Panc1 (cell line): ENCODE measurements at regions not wholly inside any gene's neighbourhood (a gene's known extent, or its start where the extent isn't known, plus 50 kb on each side); places are given as distances from the start of the nearest gene placed in this dataset.

Experiments used
- REST ChIP-seq, 2 experiments: IDR thresholded peaks; 2 replicates each; pipeline ENCODE4 v1.6.1; 2011 to 2012; ENCODE audit warnings: low read depth in 2 of 2, control low read depth in 1 of 2, low read length in 1 of 2, mild to moderate bottlenecking in 1 of 2, moderate library complexity in 1 of 2; ENCODE audit not compliant: insufficient read depth in 1 of 2
- TF ChIP-seq, protein P1 (sequence below): fragments of 450-650 bp; IDR thresholded peaks from 2 replicates; pipeline ENCODE4 v1.5.1; 2017; ENCODE audit warnings: mild to moderate bottlenecking

DNA sequence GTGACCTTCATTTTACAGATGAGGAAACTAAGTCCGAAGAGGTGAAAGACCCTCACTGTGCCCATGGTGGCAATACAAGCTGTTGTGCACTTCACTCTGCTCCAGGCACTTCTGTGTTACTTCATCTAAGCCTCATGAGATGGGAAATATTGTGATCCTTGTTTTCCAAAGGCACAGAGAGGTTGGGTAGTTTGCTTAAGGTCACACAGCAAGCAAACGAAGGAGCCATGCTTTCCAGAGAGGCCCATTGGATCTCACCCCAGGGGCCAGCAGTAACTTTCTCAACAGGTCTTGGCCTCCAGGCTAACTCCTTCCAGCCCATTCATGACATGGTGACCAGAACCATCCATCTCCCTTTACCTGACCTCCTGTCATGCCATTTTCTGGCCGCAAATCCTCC, 332.8 kb downstream of the MN1 start:
- TF ChIP-seq, protein P1, sequence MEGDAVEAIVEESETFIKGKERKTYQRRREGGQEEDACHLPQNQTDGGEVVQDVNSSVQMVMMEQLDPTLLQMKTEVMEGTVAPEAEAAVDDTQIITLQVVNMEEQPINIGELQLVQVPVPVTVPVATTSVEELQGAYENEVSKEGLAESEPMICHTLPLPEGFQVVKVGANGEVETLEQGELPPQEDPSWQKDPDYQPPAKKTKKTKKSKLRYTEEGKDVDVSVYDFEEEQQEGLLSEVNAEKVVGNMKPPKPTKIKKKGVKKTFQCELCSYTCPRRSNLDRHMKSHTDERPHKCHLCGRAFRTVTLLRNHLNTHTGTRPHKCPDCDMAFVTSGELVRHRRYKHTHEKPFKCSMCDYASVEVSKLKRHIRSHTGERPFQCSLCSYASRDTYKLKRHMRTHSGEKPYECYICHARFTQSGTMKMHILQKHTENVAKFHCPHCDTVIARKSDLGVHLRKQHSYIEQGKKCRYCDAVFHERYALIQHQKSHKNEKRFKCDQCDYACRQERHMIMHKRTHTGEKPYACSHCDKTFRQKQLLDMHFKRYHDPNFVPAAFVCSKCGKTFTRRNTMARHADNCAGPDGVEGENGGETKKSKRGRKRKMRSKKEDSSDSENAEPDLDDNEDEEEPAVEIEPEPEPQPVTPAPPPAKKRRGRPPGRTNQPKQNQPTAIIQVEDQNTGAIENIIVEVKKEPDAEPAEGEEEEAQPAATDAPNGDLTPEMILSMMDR, result no peak
- no peak for TF ChIP-seq REST (IDR thresholded peaks at IDR 0.05; ENCODE audit: insufficient read depth in 1 of 2, low read depth in 2 of 2, low read length in 1 of 2)
